WTC11 (cell line): ENCODE measurements at regions not wholly inside any gene's neighbourhood (a gene's known extent, or its start where the extent isn't known, plus 50 kb on each side); places are given as distances from the start of the nearest gene placed in this dataset.

Experiments used
- ATAC-seq: fragments of 200-7000 bp; cut with Tn5 transposase; 2 replicates; pipeline ENCODE4 v1.10.0; 2021; ENCODE audit warnings: mild to moderate bottlenecking, moderate library complexity
- CTCF ChIA-PET: fragments of 300-600 bp; sonication (Branson Sonifier 250); formaldehyde crosslinking; loops from one replicate; lab custom pipeline; 2021; ENCODE audit warnings: antibody characterized with exemption; lab: Charles Lee
- POLR2A ChIA-PET: fragments of 350-600 bp; sonication (Branson Sonifier 250); formaldehyde crosslinking; loops from one replicate; lab custom pipeline; 2021; ENCODE audit warnings: antibody characterized with exemption; lab: Charles Lee
- DNase-seq: peaks from one replicate; pipeline ENCODE4 v3.0.0; 2021; ENCODE audit warnings: low spot score
- H3K27ac Mint-ChIP-seq: 2 replicates; pipeline ENCODE4 v1.8.0; 2021; ENCODE audit warnings: mixed read lengths
- H3K27me3 Mint-ChIP-seq: 2 replicates; pipeline ENCODE4 v1.8.0; 2021; ENCODE audit warnings: low read depth, mild to moderate bottlenecking, moderate library complexity, mixed read lengths
- H3K36me3 Mint-ChIP-seq: 2 replicates; pipeline ENCODE4 v1.8.0; 2021; ENCODE audit warnings: mixed read lengths
- H3K4me1 Mint-ChIP-seq: 2 replicates; pipeline ENCODE4 v1.8.0; 2022; ENCODE audit warnings: mixed read lengths
- H3K4me3 Mint-ChIP-seq: 2 replicates; pipeline ENCODE4 v1.8.0; 2021; ENCODE audit warnings: mild to moderate bottlenecking, moderate library complexity, mixed read lengths
- H3K9me3 Mint-ChIP-seq: 2 replicates; pipeline ENCODE4 v1.8.0; 2021; ENCODE audit warnings: mixed read lengths
- AR ChIP-seq: fragments of 250-450 bp; sonication (Bioruptor Pico); IDR thresholded peaks from 2 replicates; pipeline ENCODE4 v1.9.0; 2021; ENCODE audit warnings: mild to moderate bottlenecking
- ARID4B ChIP-seq: sonication (generic); formaldehyde crosslinking; IDR thresholded peaks from 2 replicates; pipeline ENCODE4 v1.8.0; 2023; ENCODE audit warnings: missing genetic modification reagents, mild to moderate bottlenecking, borderline replicate concordance
- ATF6 ChIP-seq: sonication (generic); formaldehyde crosslinking; IDR thresholded peaks from 2 replicates; pipeline ENCODE4 v1.8.1; 2023; ENCODE audit warnings: mild to moderate bottlenecking, missing genetic modification reagents
- CBFB ChIP-seq: sonication (generic); formaldehyde crosslinking; IDR thresholded peaks from 2 replicates; pipeline ENCODE4 v1.8.1; 2022; ENCODE audit warnings: mild to moderate bottlenecking, low read depth, missing genetic modification reagents
- EMX1 ChIP-seq: fragments of 250-450 bp; sonication (Bioruptor Pico); IDR thresholded peaks from 2 replicates; pipeline ENCODE4 v1.8.0; 2021; ENCODE audit warnings: mild to moderate bottlenecking
- FOXK1 ChIP-seq: sonication (generic); formaldehyde crosslinking; IDR thresholded peaks from 2 replicates; pipeline ENCODE4 v1.8.0; 2022; ENCODE audit warnings: mild to moderate bottlenecking, moderate library complexity, missing genetic modification reagents
- GABPB1 ChIP-seq: sonication (generic); formaldehyde crosslinking; IDR thresholded peaks from 2 replicates; pipeline ENCODE4 v1.8.1; 2023; ENCODE audit warnings: mild to moderate bottlenecking, missing genetic modification reagents
- GRHL2 ChIP-seq: fragments of 250-450 bp; sonication (Bioruptor Pico); IDR thresholded peaks from 2 replicates; pipeline ENCODE4 v1.8.0; 2022; ENCODE audit warnings: mild to moderate bottlenecking, moderate library complexity; ENCODE audit not compliant: insufficient replicate concordance, severe bottlenecking
- GTF2I ChIP-seq: fragments of 250-450 bp; sonication (Bioruptor Pico); conservative IDR thresholded peaks from 2 replicates; pipeline ENCODE4 v1.4.0; 2021; ENCODE audit warnings: mild to moderate bottlenecking
- HMGXB4 ChIP-seq: sonication (generic); formaldehyde crosslinking; IDR thresholded peaks from 2 replicates; pipeline ENCODE4 v1.8.1; 2023; ENCODE audit warnings: mild to moderate bottlenecking, moderate library complexity, missing genetic modification reagents
- JAZF1 ChIP-seq: fragments of 250-450 bp; sonication (Bioruptor Pico); IDR thresholded peaks from 2 replicates; pipeline ENCODE4 v1.9.0; 2021; ENCODE audit warnings: moderate library complexity, mild to moderate bottlenecking, inconsistent platforms
- MAX ChIP-seq: sonication (generic); formaldehyde crosslinking; IDR thresholded peaks from 2 replicates; pipeline ENCODE4 v1.8.0; 2022; ENCODE audit warnings: mild to moderate bottlenecking, missing genetic modification reagents
- NR3C1 ChIP-seq: sonication (generic); formaldehyde crosslinking; conservative IDR thresholded peaks from 2 replicates; pipeline ENCODE4 v1.8.1; 2023; ENCODE audit warnings: low read depth, mild to moderate bottlenecking, missing genetic modification reagents
- PREB ChIP-seq: sonication (generic); formaldehyde crosslinking; IDR thresholded peaks from 2 replicates; pipeline ENCODE4 v1.8.1; 2022; ENCODE audit warnings: mild to moderate bottlenecking, missing genetic modification reagents, moderate library complexity, borderline replicate concordance
- ZBTB21 ChIP-seq: sonication (generic); formaldehyde crosslinking; IDR thresholded peaks from 2 replicates; pipeline ENCODE4 v1.8.1; 2023; ENCODE audit warnings: mild to moderate bottlenecking, missing genetic modification reagents, borderline replicate concordance
- ZMAT4 ChIP-seq: fragments of 250-450 bp; sonication (Bioruptor Pico); IDR thresholded peaks from 2 replicates; pipeline ENCODE4 v1.9.0; 2021; ENCODE audit warnings: mild to moderate bottlenecking
- ZNF138 ChIP-seq: sonication (generic); formaldehyde crosslinking; conservative IDR thresholded peaks from 2 replicates; pipeline ENCODE4 v1.8.1; 2022; ENCODE audit warnings: mild to moderate bottlenecking, moderate library complexity, missing genetic modification reagents
- ZNF425 ChIP-seq: fragments of 250-450 bp; sonication (Bioruptor Pico); conservative IDR thresholded peaks from 2 replicates; pipeline ENCODE4 v1.9.0; 2021; ENCODE audit warnings: mild to moderate bottlenecking

GRCh38 chr21:25457946-25458345, 149.3 kb downstream of the MRPL39 start:
- no peaks in the 10 kb centered on the region for H3K36me3 Mint-ChIP-seq
- no peaks in the 10 kb centered on the region for H3K4me1 Mint-ChIP-seq

More at GRCh38 chr21:25457946-25458345, 149.3 kb downstream of the MRPL39 start:
- TF ChIP-seq FOXK1 (CRISPR knock-in tag), result no peak
- no peak for TF ChIP-seq NR3C1 (CRISPR knock-in tag)
- no peak for TF ChIP-seq GRHL2
- TF ChIP-seq ARID4B, result no peak
- no peak for TF ChIP-seq JAZF1 (CRISPR knock-in tag)
- TF ChIP-seq EMX1 (CRISPR knock-in tag), result no peak
- TF ChIP-seq ATF6, result no peak
- no peak for TF ChIP-seq ZNF425 (CRISPR knock-in tag)
- no peak for TF ChIP-seq ZMAT4 (CRISPR knock-in tag)
- no peak for TF ChIP-seq GABPB1 (CRISPR knock-in tag)
- TF ChIP-seq ZBTB21 (CRISPR knock-in tag), result no peak
- TF ChIP-seq CBFB (CRISPR knock-in tag), result no peak
- no peak for TF ChIP-seq MAX (CRISPR knock-in tag)
- TF ChIP-seq PREB (CRISPR knock-in tag), result no peak
- TF ChIP-seq AR (CRISPR knock-in tag), result no peak
- TF ChIP-seq HMGXB4 (CRISPR knock-in tag), result no peak
- TF ChIP-seq ZNF138 (CRISPR knock-in tag), result no peak
- TF ChIP-seq GTF2I (CRISPR knock-in tag), result no peak
- Mint-ChIP-seq H3K9me3 (no peaks in the 10 kb centered on the region; the same call in 1 of the 2 replicates), H3K4me3 (no peak overlapping the region), H3K27me3 (no peaks in the 10 kb centered on the region; the same call in 1 of the 2 replicates), H3K27ac (no peak overlapping the region)
- ChIA-PET CTCF (no interaction called here), POLR2A (no interaction called here)
- DNase-seq (no peak), ATAC-seq (no peak)
